ENCODE measurements at regions not wholly inside any gene's neighbourhood (a gene's known extent, or its start where the extent isn't known, plus 50 kb on each side); places are given as distances from the start of the nearest gene placed in this dataset.

GRCh38 chr15:29621616-29622015, 200.7 kb downstream of the TJP1 start:
- H4K5ac ChIP-seq (ENCODE audit: insufficient read length, low read depth, low read length) = no peak overlapping the region
- no peak overlapping the region for H2BK120ac ChIP-seq (ENCODE audit: low read depth, low read length, poor library complexity, severe bottlenecking)
- no peak overlapping the region for H3K18ac ChIP-seq (ENCODE audit: insufficient read length, low read depth, low read length)
- peaks cover 3% of the 10 kb centered on the region; the same call in 1 of the 2 replicates for H3K27me3 Mint-ChIP-seq (ENCODE audit: low read depth)
- no peak overlapping the region for H3T11ph ChIP-seq (ENCODE audit: low read length)
- no peak overlapping the region for H2BK20ac ChIP-seq (ENCODE audit: low read depth, low read length, poor library complexity, severe bottlenecking)
- H3K4me2 ChIP-seq (ENCODE audit: insufficient read depth, insufficient read length, low read length) = no peak overlapping the region
- H3K4ac ChIP-seq (ENCODE audit: low read depth, low read length) = no peak overlapping the region
- no CpG with 5 or more reads among the region's 5 CpGs for WGBS (ENCODE audit: extremely low coverage, insufficient read length, low lambda C conversion rate)
- H3K9ac ChIP-seq (ENCODE audit: extremely low read depth, insufficient read length, low read length) = no peak overlapping the region
- H3K27me3 ChIP-seq (ENCODE audit: insufficient read depth, low read length) = no peaks in the 10 kb centered on the region
- H4K91ac ChIP-seq (ENCODE audit: insufficient read length, low read depth, low read length) = no peak overlapping the region
- H3K27ac Mint-ChIP-seq = no peak overlapping the region
- no peak for TF ChIP-seq CTCF (conservative IDR thresholded peaks at IDR 0.05)
- no peak overlapping the region for H3K23ac ChIP-seq (ENCODE audit: insufficient read length, low read depth, low read length)
- no peaks in the 10 kb centered on the region for H3K79me2 ChIP-seq (ENCODE audit: insufficient read depth, low read length)
- no peak overlapping the region for H3K14ac ChIP-seq (ENCODE audit: insufficient read depth, low read length)
- no peak overlapping the region for H2BK12ac ChIP-seq (ENCODE audit: insufficient read length, low read depth, low read length)
- no peak for DNase-seq
- no peak overlapping the region for H2AK5ac ChIP-seq (ENCODE audit: insufficient read length, low read length)
- H3K4me1 Mint-ChIP-seq = no peaks in the 10 kb centered on the region
- H3K4me3 Mint-ChIP-seq = no peak overlapping the region
- peaks cover 0 to 5% (median 2%) of the 10 kb centered on the region in 3 experiments; a peak in 3 of 7 replicates for H3K36me3 Mint-ChIP-seq (ENCODE audit: insufficient read depth in 1 of 3, low read depth in 3 of 3)
- H4K8ac ChIP-seq (replicated peaks; ENCODE audit: insufficient read length, low read depth, low read length) = no peak overlapping the region
- H4K20me1 ChIP-seq (ENCODE audit: control insufficient read depth, insufficient read depth, insufficient read length) = no peaks in the 10 kb centered on the region
- H3K27ac ChIP-seq (ENCODE audit: insufficient read length, low read depth, low read length) = no peak overlapping the region
- no peak overlapping the region for H2BK15ac ChIP-seq (ENCODE audit: low read depth, low read length)
- H3K23me2 ChIP-seq (ENCODE audit: insufficient read length, low read depth, low read length, poor library complexity, severe bottlenecking) = no peaks in the 10 kb centered on the region
- H2AFZ ChIP-seq (ENCODE audit: low read length) = no peak overlapping the region
- no peaks in the 10 kb centered on the region for H3K9me3 ChIP-seq (ENCODE audit: control insufficient read depth, low read depth, low read length)
- no peaks in the 10 kb centered on the region for H3K79me1 ChIP-seq (ENCODE audit: insufficient read depth, low read depth, low read length, poor library complexity, severe bottlenecking)
- no peak overlapping the region for H3K56ac ChIP-seq (ENCODE audit: insufficient read length, low read depth, low read length)
- no peaks in the 10 kb centered on the region for H3K4me1 ChIP-seq (ENCODE audit: insufficient read depth, low read length)
- no peaks in the 10 kb centered on the region; a peak in 1 of 5 replicates for H3K9me3 Mint-ChIP-seq
- no peak overlapping the region for H2BK5ac ChIP-seq (ENCODE audit: insufficient read length, low read length)

All from H9 (cell line).